Small intestine (tissue), 7 donors: ENCODE measurements at regions not wholly inside any gene's neighbourhood (a gene's known extent, or its start where the extent isn't known, plus 50 kb on each side); places are given as distances from the start of the nearest gene placed in this dataset.

ENCODE experiments used
- DNase-seq, 2 donors: peaks; one replicate each; pipeline versions ENCODE4 v3.0.0 to v3.0.0-alpha.2; 2013
- FAIRE-seq: peaks from 2 replicates; lab custom pipeline; 2012; peaks lifted over from hg19 to GRCh38; lab: Jason Lieb, UNC
- H3K27ac ChIP-seq, 3 donors: one replicate each; pipeline ENCODE4 v1.5.1; 2013; ENCODE audit warnings: low read length in 2 of 3, mild to moderate bottlenecking in 2 of 3, control low read depth in 1 of 3, inconsistent platforms in 1 of 3, low read depth in 1 of 3, moderate library complexity in 1 of 3
- H3K27me3 ChIP-seq, 3 donors: one replicate each; pipeline ENCODE4 v1.6.1; 2013; ENCODE audit warnings: low read length in 3 of 3, inconsistent platforms in 1 of 3; ENCODE audit not compliant: control insufficient read depth in 3 of 3, insufficient read depth in 3 of 3
- H3K36me3 ChIP-seq, 3 donors: one replicate each; pipeline ENCODE4 v1.6.1; 2013; ENCODE audit warnings: low read length in 3 of 3, inconsistent platforms in 1 of 3, low read depth in 1 of 3, mild to moderate bottlenecking in 1 of 3, moderate library complexity in 1 of 3; ENCODE audit not compliant: control insufficient read depth in 3 of 3, insufficient read depth in 2 of 3
- H3K4me1 ChIP-seq, 3 donors: one replicate each; pipeline ENCODE4 v1.6.1; 2013; ENCODE audit warnings: low read length in 2 of 3, inconsistent platforms in 1 of 3, low read depth in 1 of 3, mild to moderate bottlenecking in 1 of 3, moderate library complexity in 1 of 3; ENCODE audit not compliant: control insufficient read depth in 3 of 3, insufficient read depth in 2 of 3
- H3K4me3 ChIP-seq, 3 donors: one replicate each; pipeline ENCODE4 v1.5.1; 2013; ENCODE audit warnings: low read length in 3 of 3, control low read depth in 1 of 3, inconsistent platforms in 1 of 3, low read depth in 1 of 3, mild to moderate bottlenecking in 1 of 3, moderate library complexity in 1 of 3
- H3K9me3 ChIP-seq, 2 donors: one replicate each; pipeline ENCODE4 v1.6.1; 2013; ENCODE audit warnings: low read depth in 1 of 2, low read length in 1 of 2; ENCODE audit not compliant: control insufficient read depth in 2 of 2, insufficient read depth in 1 of 2
- WGBS, 3 donors: extraction: QIAGEN DNeasy Blood & Tissue Kit; methylation state at CpG; one replicate each; pipeline ENCODE4 v1.1.7; 2013; 5-methylcytosine and 5-hydroxymethylcytosine counted together
- donor health status: healthy with polysubstance abuse.
- donor health status: control.
- donor health status: control.
- donor health status: Bipolar disorder and iron deficiency.
- donor health status: healthy.

DNA sequence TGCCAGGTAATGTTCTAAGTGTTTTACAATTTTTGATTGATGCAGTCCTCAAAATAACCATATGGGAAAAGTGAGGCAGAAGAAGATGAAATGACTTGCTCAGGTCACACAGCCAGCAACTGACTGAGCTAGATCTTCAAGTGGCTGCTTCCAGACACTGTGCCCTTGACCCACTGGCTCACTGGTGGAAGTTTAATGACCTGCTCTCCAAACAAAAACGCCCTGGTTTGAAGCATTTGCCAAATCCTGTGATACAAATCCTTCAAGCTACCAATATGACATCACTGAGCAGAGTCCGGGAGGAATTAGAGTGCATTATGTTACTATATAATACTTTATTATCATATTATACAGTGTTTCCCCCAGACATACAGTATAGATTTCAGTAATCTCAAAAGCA is 459.4 kb downstream of the GADD45G start:
- no peak overlapping the region for H3K4me3 ChIP-seq
- H3K9me3 ChIP-seq = no peaks in the 10 kb centered on the region
- no peak for DNase-seq
- no peak overlapping the region for H3K27ac ChIP-seq
- 13 to 40% (median 40%) methylated on average over 2 of the region's 2 CpGs for WGBS, 3 donors
- FAIRE-seq = no peak
- no peaks in the 10 kb centered on the region for H3K36me3 ChIP-seq
- H3K27me3 ChIP-seq = no peaks in the 10 kb centered on the region
- no peaks in the 10 kb centered on the region for H3K4me1 ChIP-seq

GRCh38 chr9:90064971-90065370 is 460.2 kb downstream of the GADD45G start:
- H3K4me1 ChIP-seq = no peaks in the 10 kb centered on the region
- no peaks in the 10 kb centered on the region for H3K9me3 ChIP-seq
- H3K27me3 ChIP-seq = no peaks in the 10 kb centered on the region
- 75 to 92% (median 91%) methylated on average over 3 of the region's 3 CpGs for WGBS, 3 donors
- no peaks in the 10 kb centered on the region for H3K36me3 ChIP-seq
- H3K27ac ChIP-seq = no peak overlapping the region
- DNase-seq (no peak), FAIRE-seq (no peak)
- no peak overlapping the region for H3K4me3 ChIP-seq

- FAIRE-seq (no peak), DNase-seq (no peak)
- 78 to 88% (median 78%) methylated on average over 2 of the region's 2 CpGs for WGBS, 3 donors
- Histone ChIP-seq H3K27me3 (no peaks in the 10 kb centered on the region), H3K36me3 (no peaks in the 10 kb centered on the region), H3K27ac (no peak overlapping the region), H3K4me1 (no peaks in the 10 kb centered on the region), H3K9me3 (no peaks in the 10 kb centered on the region), H3K4me3 (no peak overlapping the region)
Observed at GRCh38 chr9:90065851-90066250, 461.0 kb downstream of the GADD45G start.

GRCh38 chr9:90069085-90069484 is 464.3 kb downstream of the GADD45G start:
- Histone ChIP-seq H3K9me3 (no peaks in the 10 kb centered on the region), H3K27me3 (no peaks in the 10 kb centered on the region), H3K27ac (no peak overlapping the region), H3K4me1 (peaks cover 0 to 3% (median 0%) of the 10 kb centered on the region in 3 donors), H3K4me3 (no peak overlapping the region), H3K36me3 (no peaks in the 10 kb centered on the region)
- FAIRE-seq = no peak
- DNase-seq = no peak
- WGBS, 3 donors = 64 to 65% (median 64%) methylated on average over 2 of the region's 2 CpGs

- Histone ChIP-seq H3K36me3 (no peaks in the 10 kb centered on the region), H3K27ac (no peak overlapping the region), H3K4me1 (peaks cover 0 to 3% (median 0%) of the 10 kb centered on the region in 3 donors), H3K27me3 (no peaks in the 10 kb centered on the region), H3K4me3 (no peak overlapping the region), H3K9me3 (no peaks in the 10 kb centered on the region)
- no peak for FAIRE-seq
- 74 to 83% (median 79%) methylated on average over 5 of the region's 5 CpGs for WGBS, 3 donors
- DNase-seq = no peak
Observed at GRCh38 chr9:90070056-90070455, 465.2 kb downstream of the GADD45G start.

DNA sequence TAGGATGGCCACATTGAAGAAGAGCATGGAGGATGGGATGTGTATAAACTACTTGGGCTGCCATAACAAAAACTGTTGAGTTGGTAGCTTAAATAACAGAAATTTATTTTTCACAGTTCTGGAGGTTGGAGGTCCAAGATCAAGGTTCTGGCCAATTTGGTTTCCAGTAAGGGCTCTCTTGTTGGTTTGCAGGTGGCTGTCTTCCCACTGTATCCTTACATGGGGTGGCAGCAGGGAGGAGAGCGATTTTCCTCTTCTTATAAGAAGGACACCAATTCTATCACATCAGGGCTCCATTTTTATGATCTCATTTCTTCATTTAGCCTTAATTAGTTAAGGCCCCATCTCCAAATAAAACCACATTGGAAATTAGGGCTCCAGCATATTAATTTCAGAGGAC is 465.7 kb downstream of the GADD45G start:
- FAIRE-seq (no peak), DNase-seq (no peak)
- WGBS, 3 donors = 93 to 100% (median 95%) methylated on average over 1 of the region's 1 CpG
- Histone ChIP-seq H3K36me3 (no peaks in the 10 kb centered on the region), H3K27me3 (no peaks in the 10 kb centered on the region), H3K4me1 (peaks cover 0 to 3% (median 0%) of the 10 kb centered on the region in 3 donors), H3K27ac (no peak overlapping the region), H3K9me3 (no peaks in the 10 kb centered on the region), H3K4me3 (no peak overlapping the region)

- Histone ChIP-seq H3K9me3 (no peaks in the 10 kb centered on the region), H3K4me3 (no peak overlapping the region), H3K27me3 (no peaks in the 10 kb centered on the region), H3K4me1 (peaks cover 0 to 3% (median 0%) of the 10 kb centered on the region in 3 donors), H3K27ac (no peak overlapping the region), H3K36me3 (no peaks in the 10 kb centered on the region)
- 84 to 91% (median 90%) methylated on average over 7 of the region's 7 CpGs for WGBS, 3 donors
- FAIRE-seq (no peak), DNase-seq (no peak)
Observed at GRCh38 chr9:90070931-90071660, 466.3 kb downstream of the GADD45G start.

DNA sequence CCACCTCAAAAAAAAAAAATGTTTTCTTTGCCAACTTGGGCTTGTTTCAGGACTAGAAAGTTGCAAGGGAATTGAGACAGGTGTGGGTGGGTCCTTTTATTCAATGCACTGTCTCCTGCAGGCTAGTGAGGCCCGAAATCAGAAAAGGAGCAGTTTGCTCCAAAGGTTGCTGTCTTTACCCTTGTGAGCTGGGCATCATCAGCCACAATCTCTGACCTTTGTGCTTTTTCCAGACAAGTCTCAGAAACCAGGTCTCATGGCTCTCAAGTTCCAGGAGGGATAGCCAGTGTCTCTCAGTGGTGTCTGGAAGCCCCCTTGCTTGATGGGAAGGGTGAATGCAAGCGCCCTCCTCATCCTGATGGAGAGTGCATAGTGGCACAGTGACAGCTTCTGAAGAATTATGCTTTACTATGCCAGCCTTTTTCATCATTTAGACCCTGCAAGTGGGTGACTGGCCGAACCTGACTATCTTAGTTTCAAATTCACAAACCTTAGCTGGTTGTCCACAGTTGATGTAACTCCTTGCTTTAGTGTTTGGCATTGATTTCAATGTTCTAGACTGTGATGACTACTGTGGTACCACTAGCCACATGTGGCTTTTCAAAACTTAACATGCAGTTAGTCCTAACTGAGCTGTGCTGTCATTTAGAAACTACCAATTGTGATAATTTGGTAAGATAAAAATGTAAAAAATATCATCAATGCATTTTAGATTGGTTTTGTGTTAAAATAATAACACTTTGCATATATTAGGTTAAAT is 468.6 kb downstream of the GADD45G start:
- H3K27ac ChIP-seq = peak overlapping the region in 1 of 3 donors; percentile 2
- H3K36me3 ChIP-seq = no peaks in the 10 kb centered on the region
- H3K4me1 ChIP-seq = peaks cover 0 to 3% (median 0%) of the 10 kb centered on the region in 3 donors
- H3K27me3 ChIP-seq = no peaks in the 10 kb centered on the region
- DNase-seq (peak in 1 of 2 donors; percentile 51), FAIRE-seq (no peak)
- no peaks in the 10 kb centered on the region for H3K9me3 ChIP-seq
- WGBS, 3 donors = 61 to 78% (median 65%) methylated on average over 3 of the region's 3 CpGs
- no peak overlapping the region for H3K4me3 ChIP-seq
